Tibial nerve (tissue), 4 donors: ENCODE measurements at regions not wholly inside any gene's neighbourhood (a gene's known extent, or its start where the extent isn't known, plus 50 kb on each side); places are given as distances from the start of the nearest gene placed in this dataset.

Source experiments
- DNase-seq, 2 donors: peaks; one replicate each; pipeline ENCODE4 v3.0.0-alpha.2; 2019; ENCODE audit warnings: low spot score in 2 of 2
- H3K27ac ChIP-seq, 4 donors: fragments of 200-600 bp; sonication (generic) in 3 of 4; one replicate each; pipeline ENCODE4 v1.5.1; 2017 to 2019; ENCODE audit warnings: mild to moderate bottlenecking in 1 of 4
- H3K27me3 ChIP-seq, 2 donors: fragments of 200-600 bp; sonication (generic) in 1 of 2; one replicate each; pipeline versions ENCODE4 v1.5.1 to v1.6.0; 2017 to 2019
- H3K36me3 ChIP-seq, 3 donors: fragments of 200-600 bp; sonication (generic); one replicate each; pipeline ENCODE4 v1.5.1; 2018 to 2019
- H3K4me1 ChIP-seq, 4 donors: fragments of 200-600 bp; sonication (generic) in 3 of 4; one replicate each; pipeline ENCODE4 v1.5.1; 2017 to 2019
- H3K4me3 ChIP-seq, 4 donors: fragments of 200-600 bp; sonication (generic) in 3 of 4; one replicate each; pipeline ENCODE4 v1.5.1; 2017 to 2019; ENCODE audit warnings: mild to moderate bottlenecking in 1 of 4, moderate library complexity in 1 of 4
- H3K9me3 ChIP-seq, 4 donors: fragments of 200-600 bp; sonication (generic) in 3 of 4; one replicate each; pipeline ENCODE4 v1.5.1; 2017 to 2019
- CTCF ChIP-seq, 5 experiments: fragments of 200-600 bp in 3 of 5; fragments of 450-650 bp in 2 of 5; sonication (generic) in 3 of 5; IDR thresholded peaks; one replicate each; pipeline ENCODE4 v1.5.1; 2016 to 2019; ENCODE audit warnings: antibody characterized with exemption in 5 of 5, mild to moderate bottlenecking in 3 of 5, moderate library complexity in 2 of 5
- EP300 ChIP-seq, 2 donors: sonication (generic); formaldehyde crosslinking; IDR thresholded peaks; one replicate each; pipeline ENCODE4 v1.6.1; 2017; ENCODE audit warnings: antibody characterized with exemption in 2 of 2, mild to moderate bottlenecking in 1 of 2
- POLR2A ChIP-seq, 2 donors: fragments of 450-650 bp; IDR thresholded peaks; one replicate each; pipeline ENCODE4 v1.6.1; 2017; ENCODE audit warnings: antibody characterized with exemption in 2 of 2, mild to moderate bottlenecking in 2 of 2, moderate library complexity in 2 of 2
- WGBS, 2 donors: methylation state at CpG; one replicate each; pipeline ENCODE4 v1.1.5; 2018; 5-methylcytosine and 5-hydroxymethylcytosine counted together

GRCh38 chr12:89762498-89763170, 54.0 kb upstream of the ATP2B1 start:
- H3K36me3 ChIP-seq: no peaks in the 10 kb centered on the region
- H3K4me3 ChIP-seq: no peak overlapping the region
- H3K27ac ChIP-seq: no peak overlapping the region
- WGBS, 2 donors: 64 to 74% methylated on average over 4 of the region's 4 CpGs
- H3K27me3 ChIP-seq: no peaks in the 10 kb centered on the region
- no peak for DNase-seq
- no peaks in the 10 kb centered on the region for H3K4me1 ChIP-seq
- no peak for TF ChIP-seq POLR2A (IDR thresholded peaks at IDR 0.05)
- no peak for TF ChIP-seq EP300 (IDR thresholded peaks at IDR 0.05)
- no peak for TF ChIP-seq CTCF (IDR thresholded peaks at IDR 0.05)
- H3K9me3 ChIP-seq: no peaks in the 10 kb centered on the region

- Histone ChIP-seq H3K36me3 (no peaks in the 10 kb centered on the region), H3K27ac (no peak overlapping the region), H3K9me3 (no peaks in the 10 kb centered on the region), H3K4me1 (peaks cover 0 to 7% (median 0%) of the 10 kb centered on the region in 4 donors), H3K27me3 (no peaks in the 10 kb centered on the region), H3K4me3 (no peak overlapping the region)
- TF ChIP-seq EP300 (IDR thresholded peaks at IDR 0.05): no peak
- TF ChIP-seq CTCF (IDR thresholded peaks at IDR 0.05): no peak
- TF ChIP-seq POLR2A (IDR thresholded peaks at IDR 0.05): no peak
- WGBS, 2 donors: 76 to 80% methylated on average over 2 of the region's 2 CpGs
- DNase-seq: no peak
Measured at GRCh38 chr12:89760783-89761182, 52.1 kb upstream of the ATP2B1 start.
